ENCODE measurements at regions not wholly inside any gene's neighbourhood (a gene's known extent, or its start where the extent isn't known, plus 50 kb on each side); places are given as distances from the start of the nearest gene placed in this dataset.

- DNase-seq, result no peak
Measured at GRCh38 chr17:79338604-79339003, 264.0 kb downstream of the ENGASE start.

- no peak for DNase-seq
Measured at GRCh38 chr17:79338152-79338551, 263.5 kb downstream of the ENGASE start.

- DNase-seq, result no peak
Measured at GRCh38 chr17:79337053-79337452, 262.4 kb downstream of the ENGASE start.

GRCh38 chr17:79335456-79335855 lies 260.8 kb downstream of the ENGASE start:
- no peak for DNase-seq

GRCh38 chr17:79332011-79332554 lies 257.5 kb downstream of the ENGASE start:
- DNase-seq, result no peak

GRCh38 chr17:79331492-79331891 lies 256.9 kb downstream of the ENGASE start:
- no peak for DNase-seq

GRCh38 chr17:79330696-79331095 lies 256.1 kb downstream of the ENGASE start:
- DNase-seq, result no peak

- no peak for DNase-seq
Measured at GRCh38 chr17:79330229-79330628, 255.6 kb downstream of the ENGASE start.

GRCh38 chr17:79326814-79327213 lies 252.2 kb downstream of the ENGASE start:
- DNase-seq, result no peak

- no peak for DNase-seq
Measured at GRCh38 chr17:79325709-79326430, 251.2 kb downstream of the ENGASE start.

- no peak for DNase-seq
Measured at GRCh38 chr17:79324194-79324593, 249.6 kb downstream of the ENGASE start.

GRCh38 chr17:79323566-79323965 lies 248.9 kb downstream of the ENGASE start:
- DNase-seq, result no peak

- DNase-seq, result no peak
Measured at GRCh38 chr17:79322211-79323123, 247.8 kb downstream of the ENGASE start.

- DNase-seq, result no peak
Measured at GRCh38 chr17:79320331-79320730, 245.7 kb downstream of the ENGASE start.

- DNase-seq, result no peak
Measured at GRCh38 chr17:79317916-79318315, 243.3 kb downstream of the ENGASE start.

- DNase-seq, result no peak
Measured at GRCh38 chr17:79316805-79317204, 242.2 kb downstream of the ENGASE start.

GRCh38 chr17:79315358-79316105 lies 240.9 kb downstream of the ENGASE start:
- DNase-seq, result no peak

- no peak for DNase-seq
Measured at GRCh38 chr17:79314617-79315357, 240.2 kb downstream of the ENGASE start.

GRCh38 chr17:79311373-79311772 lies 236.7 kb downstream of the ENGASE start:
- no peak for DNase-seq

- DNase-seq, result no peak
Measured at GRCh38 chr17:79306424-79307318, 232.0 kb downstream of the ENGASE start.

GRCh38 chr17:79305768-79306423 lies 231.3 kb downstream of the ENGASE start:
- DNase-seq, result no peak
